ENCODE measurements at regions not wholly inside any gene's neighbourhood (a gene's known extent, or its start where the extent isn't known, plus 50 kb on each side); places are given as distances from the start of the nearest gene placed in this dataset.

- TF ChIP-seq KDM5A (IDR thresholded peaks at IDR 0.05; ENCODE audit: borderline replicate concordance, low read length) (no peak), ZNF256 (CRISPR knock-in tag; conservative IDR thresholded peaks at IDR 0.05) (no peak), BHLHE40 (IDR thresholded peaks at IDR 0.05; ENCODE audit: low read length) (no peak), ZNF292 (CRISPR knock-in tag; IDR thresholded peaks at IDR 0.05; ENCODE audit: borderline replicate concordance, low read depth) (no peak), KDM5B (CRISPR knock-in tag; IDR thresholded peaks at IDR 0.05; ENCODE audit: borderline replicate concordance) (no peak), GABPA (IDR thresholded peaks at IDR 0.05; ENCODE audit: low read depth, low read length) (no peak), GABPA (CRISPR knock-in tag; IDR thresholded peaks at IDR 0.05; ENCODE audit: low read depth) (no peak), ZHX1 (CRISPR knock-in tag; IDR thresholded peaks at IDR 0.05; ENCODE audit: low read depth) (no peak), ZMYM2 (CRISPR knock-in tag; IDR thresholded peaks at IDR 0.05) (no peak)
Measured at GRCh38 chr17:14409292-14409691, 108.4 kb downstream of the HS3ST3B1 start (continued).

GRCh38 chr17:14407541-14407940, 106.7 kb downstream of the HS3ST3B1 start:
- Histone ChIP-seq H2AFZ (ENCODE audit: low read length) (no peak overlapping the region), H3K36me3 (replicated peaks in 1 of 2; ENCODE audit: control insufficient read depth in 1 of 2, insufficient read depth in 2 of 2, low read length in 2 of 2) (peaks cover 15 to 69% of the 10 kb centered on the region in 2 experiments), H3K27me3 (ENCODE audit: control insufficient read depth in 1 of 2, insufficient read depth in 2 of 2, low read length in 2 of 2) (no peaks in the 10 kb centered on the region), H3K4me2 (ENCODE audit: low read depth, low read length) (no peak overlapping the region), H3K4me3 (replicated peaks in 1 of 3; ENCODE audit: insufficient read depth in 1 of 3, low read depth in 2 of 3, low read length in 3 of 3) (no peak overlapping the region), H3K9ac (ENCODE audit: insufficient read depth, low read depth, low read length) (no peak overlapping the region), H3K79me2 (ENCODE audit: insufficient read depth, low read length) (peaks cover 59% of the 10 kb centered on the region), H3K27ac (ENCODE audit: extremely low read length, insufficient read depth, low read length) (no peak overlapping the region), H4K20me1 (ENCODE audit: insufficient read depth, low read length) (peaks cover 8% of the 10 kb centered on the region), H3K9me3 (ENCODE audit: low read length) (no peaks in the 10 kb centered on the region), H3K4me1 (ENCODE audit: insufficient read depth, low read length) (0 out of 2 replicates have a peak, but pooled peaks cover 6% of the 10 kb centered on the region)
- BruUV-seq (replicated peaks), result no TSS peak
- CTCF ChIA-PET (ENCODE audit: low intra/inter-chr PET ratio, low total read pairs), result no interaction called here
- intact Hi-C loops (cut with micrococcal nuclease; ENCODE audit: unreplicated experiment) (no loop called here), in situ Hi-C loops (cut with HindIII; ENCODE audit: extremely low pct_ligation_motif_present, low pct_unique_long_range_greater_than_20kb) (no loop called here)
- DNase-seq (ENCODE audit: low spot score) (no peak), ATAC-seq (no peak), FAIRE-seq (no peak)
- WGBS (ENCODE audit: low lambda C conversion rate), result 98% methylated on average over 2 of the region's 2 CpGs
- POLR2A ChIA-PET, result interaction anchor here (1.0 kb wide), 1 partner anchor 34 kb away, joined by 3 read pairs; no protein-coding TSS in a partner anchor
- peak; percentile 81 for TF ChIP-seq ONECUT2 (CRISPR knock-in tag; IDR thresholded peaks at IDR 0.05)
- no peak for TF ChIP-seq ZNF318 (CRISPR knock-in tag; IDR thresholded peaks at IDR 0.05)
- TF ChIP-seq MIXL1 (CRISPR knock-in tag; IDR thresholded peaks at IDR 0.05), result 0 out of 2 replicates have a peak, but pooled peaks have one; percentile 48
- no peak for TF ChIP-seq ZNF225 (CRISPR knock-in tag; IDR thresholded peaks at IDR 0.05)
- TF ChIP-seq ZNF772 (CRISPR knock-in tag; IDR thresholded peaks at IDR 0.05), result no peak
- peak; percentile 99 for TF ChIP-seq BCL6 (CRISPR knock-in tag; IDR thresholded peaks at IDR 0.05)
- TF ChIP-seq GATAD2A (CRISPR knock-in tag; IDR thresholded peaks at IDR 0.05), result 0 out of 2 replicates have a peak, but pooled peaks have one; percentile 14

Measured in HepG2 (cell line).